Left ventricle myocardium inferior (tissue), 1 donor: ENCODE measurements at regions not wholly inside any gene's neighbourhood (a gene's known extent, or its start where the extent isn't known, plus 50 kb on each side); places are given as distances from the start of the nearest gene placed in this dataset.
A peak's percentile ranks its signal among the peaks of the same experiment; 100 is the strongest.

Source experiments
- DNase-seq: peaks from one replicate; pipeline ENCODE4 v3.0.0-alpha.2; 2020
- H3K27ac ChIP-seq: fragments of 200-600 bp; replicated peaks from 2 replicates; pipeline ENCODE4 v1.8.0; 2021
- H3K27me3 ChIP-seq: fragments of 200-600 bp; 2 replicates; pipeline ENCODE4 v1.8.0; 2021; ENCODE audit warnings: low read depth
- H3K36me3 ChIP-seq: fragments of 200-600 bp; 2 replicates; pipeline ENCODE4 v1.8.0; 2021
- H3K4me1 ChIP-seq: fragments of 200-600 bp; 2 replicates; pipeline ENCODE4 v1.8.0; 2021
- H3K4me3 ChIP-seq: fragments of 200-600 bp; 2 replicates; pipeline ENCODE4 v1.8.0; 2021; ENCODE audit warnings: mild to moderate bottlenecking, moderate library complexity
- H3K9me3 ChIP-seq: fragments of 200-600 bp; replicated peaks from 2 replicates; pipeline ENCODE4 v1.8.0; 2021
- intact Hi-C: fragments of 100-400 bp; cut with micrococcal nuclease; formaldehyde crosslinking; loops from one replicate; pipeline ENCODE4 v1.11.0; 2022
- TF ChIP-seq, protein P1 (sequence below): fragments of 200-600 bp; IDR thresholded peaks from 2 replicates; pipeline ENCODE4 v1.8.0; 2021; ENCODE audit warnings: antibody characterized with exemption, mild to moderate bottlenecking, borderline replicate concordance
- donor health status: DM: no; HTN: yes; CAD: no; lungs with severe emphysema.

DNA sequence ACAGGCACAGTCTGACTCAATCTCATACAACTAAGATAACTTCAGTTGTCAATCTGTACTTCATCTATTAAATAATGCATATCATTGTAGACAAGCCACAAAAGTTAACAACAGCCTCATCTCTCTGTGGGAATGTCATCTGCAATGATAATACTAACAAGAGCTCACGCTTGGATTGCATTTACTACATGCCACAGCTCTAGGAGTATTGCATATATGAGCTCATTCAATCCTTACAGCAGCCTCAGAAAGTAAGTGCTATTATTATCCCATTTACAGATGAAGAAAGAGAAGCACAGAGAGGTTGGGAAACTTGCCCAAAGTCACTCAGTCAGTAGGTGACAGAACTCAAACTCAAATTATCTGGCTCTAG lies 105.7 kb upstream of the GUCA2B start:
- H3K36me3 ChIP-seq: no peaks in the 10 kb centered on the region
- no peaks in the 10 kb centered on the region for H3K9me3 ChIP-seq
- no peaks in the 10 kb centered on the region for H3K27me3 ChIP-seq
- intact Hi-C loops: no loop called here
- H3K4me3 ChIP-seq: no peak overlapping the region
- no peak for DNase-seq
- H3K4me1 ChIP-seq: peaks cover 13% of the 10 kb centered on the region
- H3K27ac ChIP-seq: peak overlapping the region; percentile 54
- TF ChIP-seq, protein P1, sequence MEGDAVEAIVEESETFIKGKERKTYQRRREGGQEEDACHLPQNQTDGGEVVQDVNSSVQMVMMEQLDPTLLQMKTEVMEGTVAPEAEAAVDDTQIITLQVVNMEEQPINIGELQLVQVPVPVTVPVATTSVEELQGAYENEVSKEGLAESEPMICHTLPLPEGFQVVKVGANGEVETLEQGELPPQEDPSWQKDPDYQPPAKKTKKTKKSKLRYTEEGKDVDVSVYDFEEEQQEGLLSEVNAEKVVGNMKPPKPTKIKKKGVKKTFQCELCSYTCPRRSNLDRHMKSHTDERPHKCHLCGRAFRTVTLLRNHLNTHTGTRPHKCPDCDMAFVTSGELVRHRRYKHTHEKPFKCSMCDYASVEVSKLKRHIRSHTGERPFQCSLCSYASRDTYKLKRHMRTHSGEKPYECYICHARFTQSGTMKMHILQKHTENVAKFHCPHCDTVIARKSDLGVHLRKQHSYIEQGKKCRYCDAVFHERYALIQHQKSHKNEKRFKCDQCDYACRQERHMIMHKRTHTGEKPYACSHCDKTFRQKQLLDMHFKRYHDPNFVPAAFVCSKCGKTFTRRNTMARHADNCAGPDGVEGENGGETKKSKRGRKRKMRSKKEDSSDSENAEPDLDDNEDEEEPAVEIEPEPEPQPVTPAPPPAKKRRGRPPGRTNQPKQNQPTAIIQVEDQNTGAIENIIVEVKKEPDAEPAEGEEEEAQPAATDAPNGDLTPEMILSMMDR: no peak

DNA sequence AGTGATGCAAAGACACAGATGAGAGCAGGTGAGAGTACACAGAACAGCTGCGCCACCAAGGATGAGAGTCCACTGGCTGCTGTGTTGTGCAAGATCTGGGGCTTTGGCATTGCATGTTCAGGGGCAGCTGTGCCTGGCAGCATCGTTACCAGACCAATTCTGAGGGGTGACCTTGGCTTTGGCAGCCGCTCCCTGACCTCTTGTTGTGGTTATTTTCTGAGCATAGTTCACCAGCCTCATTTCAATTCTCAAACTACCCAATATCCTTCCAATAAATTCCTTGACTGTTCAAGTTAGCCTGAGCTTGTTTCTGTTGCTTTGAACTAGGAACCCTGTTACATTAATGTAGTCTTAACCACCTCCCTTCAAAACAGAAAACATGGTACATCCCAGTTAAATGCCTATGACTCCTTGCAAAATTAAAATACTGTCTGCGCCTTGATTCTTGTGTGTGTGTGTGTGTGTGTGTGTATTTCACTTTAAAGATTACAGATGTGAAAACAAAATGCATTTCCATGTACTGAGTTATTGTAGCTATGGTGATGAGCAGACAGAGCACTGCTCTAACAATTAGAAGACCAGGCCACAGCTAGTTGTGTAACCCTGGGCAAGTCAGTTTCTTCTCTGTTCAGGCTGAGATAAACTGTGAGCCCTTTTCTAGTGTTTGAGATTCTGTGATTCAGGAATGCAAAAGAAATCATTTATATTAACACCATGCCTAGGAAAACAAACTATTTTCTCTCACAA lies 106.3 kb upstream of the GUCA2B start:
- no peaks in the 10 kb centered on the region for H3K9me3 ChIP-seq
- H3K36me3 ChIP-seq: no peaks in the 10 kb centered on the region
- DNase-seq: no peak
- TF ChIP-seq, protein P1: no peak
- peak overlapping the region; percentile 54 for H3K27ac ChIP-seq
- no peak overlapping the region for H3K4me3 ChIP-seq
- no peaks in the 10 kb centered on the region for H3K27me3 ChIP-seq
- peaks cover 9% of the 10 kb centered on the region for H3K4me1 ChIP-seq
- intact Hi-C loops: no loop called here

DNA sequence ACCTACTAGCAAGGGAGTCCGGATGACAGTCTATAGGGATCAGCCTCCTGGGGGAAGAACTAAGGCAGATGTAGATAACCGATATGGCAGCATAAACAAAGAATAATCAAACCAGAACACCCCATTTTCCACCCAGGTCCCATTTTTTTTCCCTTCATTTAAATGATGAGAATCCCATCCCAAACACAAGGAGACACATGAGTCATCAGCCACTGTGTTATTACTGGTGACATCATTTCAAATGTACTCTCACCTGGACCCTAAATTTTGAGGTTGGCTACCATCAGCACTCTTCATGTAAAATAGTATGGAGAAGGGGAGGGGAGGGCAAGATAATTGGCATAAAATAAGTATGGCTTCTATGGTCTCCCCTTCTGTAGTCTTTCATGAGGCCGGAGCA lies 108.9 kb upstream of the GUCA2B start:
- no peak overlapping the region for H3K4me3 ChIP-seq
- H3K9me3 ChIP-seq: no peaks in the 10 kb centered on the region
- peaks cover 9% of the 10 kb centered on the region for H3K4me1 ChIP-seq
- no peak for DNase-seq
- no peaks in the 10 kb centered on the region for H3K27me3 ChIP-seq
- no peak overlapping the region for H3K27ac ChIP-seq
- intact Hi-C loops: no loop called here
- TF ChIP-seq, protein P1: no peak
- H3K36me3 ChIP-seq: no peaks in the 10 kb centered on the region

DNA sequence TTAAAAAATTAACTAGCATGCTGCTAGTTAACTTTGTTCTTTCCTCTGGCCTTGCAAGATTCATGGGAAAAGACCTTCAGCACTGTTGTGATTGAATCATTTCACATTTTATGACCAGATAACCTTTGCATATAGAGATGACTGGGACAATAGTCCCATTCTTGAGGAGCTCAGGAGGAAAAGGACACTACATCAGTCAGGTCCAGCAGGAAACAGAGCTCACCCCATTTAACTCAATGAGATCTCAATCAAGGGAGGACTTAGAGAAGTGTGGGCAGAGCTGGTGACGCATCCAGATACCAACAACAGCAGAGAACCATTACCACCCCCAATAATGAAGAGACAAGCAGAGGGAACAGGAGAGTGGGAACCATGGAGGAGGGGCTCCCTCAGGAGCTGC lies 109.4 kb upstream of the GUCA2B start:
- Histone ChIP-seq H3K36me3 (no peaks in the 10 kb centered on the region), H3K27me3 (no peaks in the 10 kb centered on the region), H3K9me3 (no peaks in the 10 kb centered on the region), H3K27ac (no peak overlapping the region), H3K4me1 (peaks cover 9% of the 10 kb centered on the region), H3K4me3 (no peak overlapping the region)
- no peak for DNase-seq
- intact Hi-C loops: no loop called here
- TF ChIP-seq, protein P1: no peak

DNA sequence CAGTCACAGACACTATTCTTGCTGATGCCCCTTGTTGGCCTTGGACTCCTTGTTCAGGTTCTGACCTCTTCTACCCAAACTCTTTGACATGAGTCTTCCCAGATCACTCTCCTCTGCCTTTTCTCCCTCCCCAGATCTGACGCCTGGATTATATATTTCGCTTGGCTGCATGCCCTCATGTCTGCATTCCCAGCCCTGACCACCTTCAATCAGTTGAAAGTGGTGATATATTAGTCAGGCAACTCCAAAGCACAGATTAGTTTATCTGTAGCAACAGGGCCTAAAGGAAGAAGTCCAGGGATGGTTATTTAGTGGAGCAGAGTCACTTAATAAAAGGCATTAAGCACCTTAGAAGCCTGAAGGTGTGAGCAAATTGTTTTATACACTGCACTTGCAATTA lies 110.0 kb upstream of the GUCA2B start:
- Histone ChIP-seq H3K9me3 (no peaks in the 10 kb centered on the region), H3K27me3 (no peaks in the 10 kb centered on the region), H3K36me3 (no peaks in the 10 kb centered on the region), H3K4me1 (peaks cover 9% of the 10 kb centered on the region), H3K4me3 (no peak overlapping the region), H3K27ac (no peak overlapping the region)
- TF ChIP-seq, protein P1: no peak
- DNase-seq: no peak
- intact Hi-C loops: no loop called here
